HG03442 (cell line): ENCODE measurements at regions not wholly inside any gene's neighbourhood (a gene's known extent, or its start where the extent isn't known, plus 50 kb on each side); places are given as distances from the start of the nearest gene placed in this dataset.
"Not testable (repeated sequence)": the region's sequence is repeated elsewhere in the genome, so short reads cannot be mapped to it uniquely, and the experiment has no call there.

Source experiments
- ATAC-seq: cut with Tn5 transposase; IDR thresholded peaks from one replicate; pipeline ENCODE4 v1.9.1; 2021; ENCODE audit warnings: mild to moderate bottlenecking, moderate library complexity; ENCODE audit not compliant: unreplicated experiment

DNA sequence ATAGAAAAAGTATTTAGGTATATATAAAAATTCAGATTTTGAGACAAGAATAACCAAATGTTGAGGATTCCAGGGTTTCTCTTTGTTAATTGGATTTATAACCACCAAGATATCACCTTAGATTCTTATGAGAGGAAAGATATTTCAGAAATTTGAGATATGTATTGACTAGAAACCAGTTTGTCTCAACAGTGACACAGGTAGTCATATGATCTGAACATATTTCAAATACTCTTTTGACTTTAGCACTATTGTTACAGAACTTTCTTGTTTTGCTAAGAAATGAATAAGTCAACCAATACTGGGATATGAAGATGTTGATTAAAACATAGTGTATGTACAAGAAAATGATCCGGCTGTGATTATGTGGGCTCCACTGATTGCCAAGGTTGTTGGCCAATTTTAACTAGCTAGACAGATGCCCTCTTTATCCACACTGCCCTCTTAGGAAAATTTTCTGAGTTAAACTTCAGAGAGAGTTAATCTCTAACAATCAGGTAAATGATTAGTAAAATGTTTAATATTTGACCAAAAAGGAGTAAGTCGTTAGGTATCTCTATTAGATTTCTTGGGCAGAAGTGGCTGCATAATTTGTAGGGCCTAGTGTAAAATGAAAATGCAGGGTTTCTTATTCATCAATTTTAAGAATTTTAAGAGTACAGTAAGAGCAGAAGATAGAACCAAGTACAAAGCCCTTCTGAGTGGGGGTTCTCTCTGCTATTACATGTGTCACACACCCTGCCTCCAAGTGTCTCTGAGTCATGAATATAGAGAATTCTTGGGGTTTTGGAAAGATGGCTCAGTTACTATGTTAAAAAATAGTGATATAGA lies 376.0 kb downstream of the TFEC start:
- ATAC-seq = no peak

DNA sequence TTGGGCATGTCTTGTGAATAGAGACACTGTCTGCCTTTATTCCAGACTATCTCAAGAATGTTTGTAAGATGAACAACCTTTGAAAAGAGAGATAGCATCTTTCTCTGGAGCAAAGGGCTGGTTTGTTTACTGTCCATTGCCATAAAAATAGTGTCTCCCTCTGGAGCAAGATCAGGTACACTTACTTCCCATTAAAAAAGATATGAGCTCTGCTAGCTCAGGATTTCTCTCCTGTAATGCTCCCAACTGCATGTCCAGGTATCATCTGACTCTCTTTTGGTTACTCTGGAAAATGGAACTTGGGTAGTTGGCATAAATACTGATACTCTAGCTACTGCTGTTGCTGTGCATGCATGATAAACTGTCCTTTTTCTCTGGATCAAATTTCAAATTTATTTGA lies 381.1 kb downstream of the TFEC start:
- no peak for ATAC-seq

DNA sequence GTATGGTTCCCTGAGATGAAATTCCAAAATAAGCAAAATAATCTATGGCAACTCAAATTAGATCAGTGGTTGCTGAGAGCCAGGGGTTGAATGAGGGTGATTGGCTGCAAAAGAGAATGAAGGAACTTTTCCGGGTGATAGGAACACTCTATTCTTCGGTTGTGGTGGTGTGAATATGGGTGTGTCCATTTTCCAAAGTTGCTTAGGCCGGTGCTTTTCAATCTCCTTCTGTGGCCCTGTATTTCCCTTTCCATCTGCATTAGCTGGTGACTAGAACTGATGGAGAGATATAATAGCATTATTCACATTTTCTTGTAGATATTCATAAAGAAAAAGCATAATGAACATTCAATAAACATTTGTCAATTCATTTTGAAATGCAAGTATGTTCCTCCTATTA lies 382.9 kb downstream of the TFEC start:
- no peak for ATAC-seq

DNA sequence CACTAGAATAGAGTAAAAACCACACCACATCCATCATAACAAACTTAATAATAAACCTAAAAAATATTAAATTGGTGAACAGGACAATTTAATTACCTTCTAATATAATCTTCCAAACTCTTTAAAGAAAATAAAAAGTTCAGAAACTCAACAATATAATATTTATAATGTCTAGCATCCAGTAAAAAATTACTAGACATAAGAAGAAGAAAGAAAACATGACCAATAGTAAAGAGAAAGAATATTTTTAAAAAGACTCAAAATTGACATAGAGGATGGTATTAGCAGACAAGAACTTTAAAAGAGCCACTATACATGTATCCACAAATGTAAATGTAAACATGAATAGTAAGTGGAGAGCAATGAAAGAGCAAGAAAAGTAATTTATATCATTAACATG lies 388.4 kb downstream of the TFEC start:
- no peak for ATAC-seq

DNA sequence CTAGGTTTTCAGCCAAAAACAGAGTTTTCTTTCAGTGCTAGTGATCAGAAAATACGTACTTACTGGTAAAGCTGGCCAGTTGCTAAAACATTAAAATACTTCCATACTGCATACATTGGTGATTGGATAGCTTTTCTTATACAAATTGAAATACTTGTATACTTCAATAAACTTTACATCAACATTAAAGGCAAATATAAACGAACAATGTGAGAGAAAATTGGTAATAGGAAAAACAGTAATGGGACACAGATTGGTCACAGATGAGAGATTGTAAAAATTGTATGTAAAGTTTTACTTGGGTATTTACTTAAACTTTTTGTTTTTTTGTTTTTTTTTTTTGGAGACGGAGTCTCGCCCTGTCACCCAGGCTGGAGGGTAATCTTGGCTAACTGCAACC lies 391.7 kb downstream of the TFEC start:
- ATAC-seq = no peak

DNA sequence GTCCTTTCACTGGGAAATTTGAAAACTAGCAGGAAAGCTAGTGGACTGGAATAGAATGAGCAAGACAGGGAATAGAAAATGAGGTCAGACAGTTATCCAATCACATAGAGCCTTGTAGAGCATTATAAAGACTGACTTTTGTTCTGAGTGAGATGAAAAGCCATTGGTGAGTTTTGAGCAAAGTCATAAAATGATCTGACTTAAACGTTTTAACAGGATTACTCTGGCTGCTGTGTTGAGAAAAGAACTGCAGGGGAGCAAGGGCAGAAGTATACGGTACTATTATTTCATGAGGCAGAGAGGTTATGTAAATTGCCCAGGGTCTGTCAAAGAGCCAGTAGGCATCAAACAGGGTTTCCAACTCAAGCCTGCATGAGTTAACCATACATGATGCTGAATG lies 393.4 kb downstream of the TFEC start:
- no peak for ATAC-seq

DNA sequence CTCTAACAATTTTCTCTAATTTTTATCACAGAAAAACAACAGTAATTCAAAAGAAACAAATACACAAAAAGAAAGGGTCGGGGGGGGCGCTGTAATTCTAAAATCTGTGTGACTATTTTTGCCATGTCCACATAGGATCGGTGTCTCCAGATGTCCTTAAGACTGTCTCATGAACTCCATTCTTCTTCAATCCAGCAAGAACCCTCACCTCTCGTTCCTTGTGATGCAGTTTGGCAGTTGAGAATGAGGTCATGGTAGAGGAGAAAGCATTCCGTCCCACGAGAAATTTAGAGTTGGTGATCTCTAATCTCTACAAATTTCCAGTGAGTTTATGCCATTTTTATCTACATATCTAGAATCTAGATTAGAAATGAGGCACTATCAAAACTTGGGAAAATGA lies 394.7 kb downstream of the TFEC start:
- no peak for ATAC-seq

DNA sequence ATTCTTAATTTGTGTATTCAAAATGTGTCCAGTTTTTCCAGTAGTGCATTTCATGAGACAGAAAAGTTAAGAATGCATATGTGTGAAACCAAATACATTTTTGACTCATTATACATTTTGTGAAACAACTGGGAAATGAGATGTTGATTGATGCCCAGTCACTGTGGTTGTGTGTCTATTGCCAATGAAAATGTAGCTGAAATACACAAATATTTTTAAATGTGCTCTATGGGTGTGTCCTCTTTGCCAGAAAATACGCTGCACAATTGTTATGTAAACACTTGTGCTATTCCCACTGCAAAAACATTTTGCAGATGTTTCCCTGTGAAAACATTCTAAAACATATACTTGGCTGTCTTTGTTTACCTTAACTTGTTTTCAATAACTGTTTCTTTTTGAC lies 395.2 kb downstream of the TFEC start:
- ATAC-seq = no peak

DNA sequence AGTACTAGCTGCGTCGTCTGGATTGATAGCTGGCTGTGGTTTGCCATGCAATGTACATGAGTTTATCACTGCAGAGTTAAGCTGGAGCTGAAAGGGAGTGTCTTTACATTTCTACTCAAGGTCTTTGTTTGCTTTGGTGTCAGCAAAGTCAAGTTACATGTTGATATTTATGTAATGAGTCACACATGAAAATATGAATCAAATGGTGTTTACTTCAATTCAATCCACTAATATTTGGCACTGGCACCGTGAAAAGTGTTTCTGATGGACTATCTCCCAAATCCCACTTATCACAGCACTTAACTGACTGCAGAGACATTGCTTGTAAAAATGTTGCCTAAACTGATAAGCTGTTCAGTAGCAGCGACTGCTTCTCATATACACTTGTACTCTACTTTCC lies 395.9 kb downstream of the TFEC start:
- ATAC-seq = no peak

DNA sequence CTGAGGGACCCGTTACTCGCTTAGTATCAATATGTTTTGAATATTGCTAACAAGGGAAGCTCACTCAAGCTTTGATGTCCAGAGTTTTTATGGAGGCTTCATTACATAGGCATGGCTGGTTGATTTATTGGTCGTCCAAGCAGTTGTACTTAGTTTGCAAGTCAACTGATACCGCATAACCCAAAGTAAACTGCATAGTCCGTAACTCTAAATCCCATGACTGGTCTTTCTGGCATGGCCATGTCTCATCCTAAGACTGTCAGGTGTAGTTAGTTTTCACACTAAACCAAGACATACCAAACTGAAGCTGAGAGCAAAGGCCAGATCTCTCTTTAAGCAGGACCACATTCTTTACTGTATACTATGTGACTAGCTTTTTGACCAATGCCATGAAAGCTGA lies 397.9 kb downstream of the TFEC start:
- ATAC-seq = no peak

DNA sequence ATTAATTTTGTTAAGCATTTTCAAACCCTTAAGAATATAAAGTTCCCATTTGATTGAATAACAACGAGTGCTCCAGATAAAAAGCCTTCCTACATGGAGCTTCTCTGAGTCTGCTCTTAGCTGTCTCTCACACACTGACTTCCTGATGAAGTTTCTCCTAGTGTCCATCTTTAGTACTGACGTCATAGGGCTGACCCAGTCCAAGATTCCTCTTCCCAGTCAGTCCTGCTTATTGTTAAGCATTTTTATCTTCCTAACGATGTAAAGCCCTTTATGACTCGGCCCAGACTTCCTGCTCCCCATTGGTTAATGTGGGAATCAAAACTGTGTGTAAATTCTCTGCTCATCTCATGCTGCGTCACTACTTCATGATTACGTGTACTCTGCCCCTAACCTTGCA lies 398.8 kb downstream of the TFEC start:
- no peak for ATAC-seq

DNA sequence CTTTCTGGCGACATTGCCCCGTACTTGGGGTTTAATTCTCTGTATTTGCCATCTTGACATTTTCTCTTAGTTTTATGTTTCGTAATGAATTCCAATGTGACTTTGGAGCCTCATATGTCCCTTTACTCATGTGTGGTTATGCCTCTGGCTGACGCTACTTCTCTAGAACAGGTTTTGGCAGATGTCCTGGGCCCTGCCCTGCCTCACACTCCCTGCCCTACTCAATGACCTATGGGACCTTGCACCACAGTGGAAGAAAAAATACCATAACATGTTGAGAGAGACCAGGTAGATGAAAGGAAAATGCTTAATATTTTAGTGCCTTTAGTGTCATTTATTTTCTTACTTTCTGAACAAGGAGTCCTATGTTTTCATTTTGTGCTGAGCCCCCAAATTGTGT lies 400.5 kb downstream of the TFEC start:
- no peak for ATAC-seq

DNA sequence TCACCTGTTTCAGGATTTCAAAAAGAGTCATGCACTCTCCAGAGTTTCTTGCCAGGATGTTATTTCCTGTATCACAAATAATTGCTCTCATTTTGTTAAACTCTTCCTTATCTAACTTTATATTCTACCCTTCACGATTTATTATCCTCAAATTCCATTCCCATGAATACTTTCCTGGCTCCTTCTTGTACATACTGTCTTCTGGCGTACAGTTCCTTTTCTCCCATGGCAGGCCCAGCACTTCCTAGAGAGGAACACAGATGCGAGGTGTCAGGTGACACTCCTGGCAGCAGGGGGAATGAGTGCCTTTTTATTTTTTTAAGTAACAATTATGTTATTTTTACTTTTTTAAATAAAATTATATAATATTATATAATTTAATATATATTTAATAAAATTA lies 411.9 kb downstream of the TFEC start:
- ATAC-seq = no peak

DNA sequence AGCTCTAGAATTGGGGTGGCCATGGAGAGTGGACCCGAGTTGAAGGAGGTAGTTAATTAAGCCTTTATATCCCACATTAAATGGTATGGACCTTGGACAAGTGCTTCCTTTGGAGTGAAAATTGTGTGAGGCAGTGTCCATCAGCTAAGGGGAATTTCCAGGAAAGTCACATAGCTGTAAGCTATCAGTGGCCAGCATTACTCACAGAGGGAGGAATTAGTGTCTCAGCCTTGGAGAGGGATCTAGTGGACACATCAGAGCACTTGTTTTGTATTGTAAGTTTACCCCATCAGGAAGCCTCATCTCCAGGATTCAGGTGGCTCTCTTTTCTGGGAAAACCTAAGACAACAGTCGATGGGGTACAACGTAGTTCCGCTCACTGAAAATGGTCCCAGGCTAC lies 416.7 kb downstream of the TFEC start:
- ATAC-seq = no peak

DNA sequence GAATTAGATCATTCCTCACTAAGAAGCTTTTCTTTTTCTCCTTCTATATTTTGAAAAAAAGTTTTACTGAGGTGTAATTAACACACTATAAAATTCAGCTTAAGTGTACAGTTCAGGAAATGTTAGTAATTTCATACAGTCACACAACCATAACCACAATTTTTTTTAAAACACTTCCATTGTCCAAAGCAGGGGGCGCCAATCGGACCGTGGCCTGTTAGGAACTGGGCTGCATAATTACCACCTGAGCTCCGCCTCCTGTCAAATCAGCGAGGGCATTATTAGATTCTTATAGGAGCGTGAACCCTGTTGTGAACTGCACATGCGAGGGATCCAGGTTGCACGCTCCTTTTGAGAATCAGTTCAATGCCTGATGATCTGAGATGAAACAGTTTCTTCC lies 427.1 kb downstream of the TFEC start:
- no peak for ATAC-seq

DNA sequence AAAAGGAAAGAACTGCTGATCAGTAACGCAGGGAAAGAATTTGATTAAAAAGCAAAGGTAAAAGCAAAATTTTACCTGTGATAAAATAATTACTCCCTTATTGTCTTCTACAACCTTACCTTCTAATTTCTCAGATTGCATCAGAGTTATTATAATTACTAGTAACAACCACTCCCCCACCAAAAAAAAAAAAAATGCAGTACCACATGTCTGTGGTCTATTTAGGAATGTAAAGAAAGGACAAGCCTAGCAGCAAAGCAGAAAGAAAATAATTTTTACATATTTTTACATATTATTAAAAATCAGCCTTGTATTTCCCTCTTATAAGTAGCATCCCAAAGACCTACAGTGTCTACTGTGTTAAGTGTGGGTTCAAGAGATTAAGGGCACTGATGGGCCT lies 430.4 kb downstream of the TFEC start:
- ATAC-seq = no peak

DNA sequence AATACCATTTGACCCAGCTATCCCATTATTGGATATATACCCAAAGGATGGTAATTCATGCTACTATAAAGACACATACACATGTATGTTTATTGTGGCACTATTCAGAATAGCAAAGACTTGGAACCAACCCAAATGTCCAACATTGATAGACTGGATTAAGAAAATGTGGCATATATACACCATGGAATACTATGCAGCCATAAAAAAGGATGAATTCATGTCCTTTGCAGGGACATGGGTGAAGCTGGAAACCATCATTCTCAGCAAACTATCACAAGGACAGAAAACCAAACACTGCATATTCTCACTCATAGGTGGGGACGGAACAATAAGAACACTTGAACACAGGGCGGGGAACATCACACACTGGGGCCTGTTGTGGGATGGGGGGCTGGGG lies 431.4 kb downstream of the TFEC start:
- not testable (repeated sequence) for ATAC-seq

DNA sequence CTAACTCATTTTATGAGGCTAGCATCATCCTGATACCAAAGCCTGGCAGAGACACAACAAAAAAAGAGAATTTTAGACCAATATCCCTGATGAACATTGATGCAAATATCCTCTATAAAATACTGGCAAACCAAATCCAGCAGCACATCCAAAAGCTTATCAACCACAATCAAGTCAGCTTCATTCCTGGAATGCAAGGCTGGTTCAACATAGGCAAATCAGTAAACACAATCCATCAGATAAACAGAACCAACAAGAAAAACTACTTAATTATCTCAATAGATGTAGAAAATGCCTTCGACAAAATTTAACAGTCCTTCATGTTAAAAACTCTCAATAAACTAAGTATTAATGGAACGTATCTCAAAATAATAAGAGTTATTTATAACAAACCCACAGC lies 433.3 kb downstream of the TFEC start:
- ATAC-seq = not testable (repeated sequence)

DNA sequence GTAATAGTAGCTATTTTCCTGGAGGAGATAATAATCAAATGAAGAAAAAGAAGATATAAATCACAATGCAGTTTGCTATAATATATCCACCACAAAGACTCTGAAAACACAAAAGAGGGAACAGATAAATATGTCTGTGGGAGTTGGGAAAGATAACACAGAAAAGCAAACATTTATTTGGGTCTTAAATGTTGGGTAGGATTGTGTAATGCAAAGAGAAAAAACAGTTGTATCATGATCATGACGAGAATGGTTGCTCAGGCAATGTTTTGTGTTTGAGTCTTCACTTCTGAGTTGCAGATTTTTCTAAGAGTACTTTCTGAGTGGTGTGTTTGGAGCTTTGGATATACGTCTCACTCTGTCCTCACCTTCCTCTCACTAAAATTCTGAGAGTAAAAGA lies 437.5 kb downstream of the TFEC start:
- no peak for ATAC-seq

DNA sequence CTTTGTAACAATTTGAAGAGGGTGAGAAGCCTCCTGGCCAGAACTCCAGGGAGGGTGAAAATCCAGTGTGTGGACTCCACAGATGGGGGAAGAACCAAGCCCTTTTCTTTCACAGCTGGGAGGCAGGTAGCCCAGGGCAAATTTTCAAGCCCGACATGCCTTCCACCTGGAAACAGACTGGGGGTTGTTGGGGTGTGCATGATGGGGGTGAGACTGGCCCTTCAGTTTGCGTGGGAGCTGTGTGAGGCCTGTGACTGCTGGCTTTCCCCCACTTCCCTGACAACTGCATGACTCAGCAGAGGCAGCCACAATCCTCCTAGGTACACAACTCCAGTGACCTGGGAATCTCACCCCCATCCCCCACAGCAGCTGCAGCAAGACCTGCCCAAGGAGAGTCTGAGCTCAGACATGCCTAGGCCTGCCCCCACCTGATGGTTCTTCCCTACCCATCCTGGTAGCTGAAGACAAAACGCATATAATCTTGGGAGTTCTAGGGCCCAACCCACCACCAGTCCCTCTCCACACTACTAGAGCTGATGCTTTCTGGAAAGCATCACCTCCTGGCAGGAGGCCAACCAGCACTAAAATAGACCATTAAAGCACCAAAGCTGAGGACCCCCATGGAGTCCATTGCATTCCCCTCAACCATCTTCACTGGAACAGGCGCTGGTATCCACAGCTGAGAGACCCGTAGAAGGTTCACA lies 445.4 kb downstream of the TFEC start:
- ATAC-seq = no peak

DNA sequence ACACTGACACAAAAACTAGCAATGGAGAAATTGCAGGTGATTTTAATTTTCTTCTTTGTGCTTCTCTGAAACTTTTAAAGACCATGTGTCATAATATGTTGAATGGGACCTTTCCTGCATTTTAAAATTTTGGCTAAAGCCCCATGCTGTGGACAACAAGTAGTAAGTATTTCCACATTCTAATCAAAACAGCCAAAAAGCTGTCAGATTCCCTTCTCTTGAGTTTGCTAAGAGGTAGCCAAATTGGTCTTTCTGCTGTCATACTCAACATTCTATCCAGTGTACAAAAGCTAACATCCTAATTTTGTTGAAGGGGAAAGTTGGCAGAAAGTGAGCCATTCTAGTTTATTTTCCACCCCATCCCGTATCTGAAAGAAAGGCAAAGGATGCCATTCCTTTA lies 447.6 kb downstream of the TFEC start:
- no peak for ATAC-seq

DNA sequence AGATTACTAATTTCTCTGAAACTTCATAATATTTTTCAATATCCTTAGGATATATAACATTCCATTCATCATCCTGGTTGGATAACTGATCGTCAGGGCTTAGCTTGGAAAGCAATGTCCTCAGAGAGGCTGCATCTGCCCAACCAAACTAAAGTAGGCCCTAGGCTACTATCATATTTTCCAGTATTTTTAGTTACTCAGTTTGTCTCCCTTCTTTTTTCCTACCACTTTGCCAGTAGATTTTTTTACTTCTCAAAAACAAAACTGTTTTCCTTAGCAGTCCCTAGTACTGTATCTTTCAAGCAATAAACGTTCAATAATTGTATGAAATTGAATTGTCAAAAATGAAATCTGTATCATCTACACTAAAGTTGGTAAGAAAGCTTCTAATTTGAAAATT lies 452.0 kb downstream of the TFEC start:
- ATAC-seq = no peak
